GM11168 (cell line): ENCODE measurements at regions not wholly inside any gene's neighbourhood (a gene's known extent, or its start where the extent isn't known, plus 50 kb on each side); places are given as distances from the start of the nearest gene placed in this dataset.
"Not testable (repeated sequence)": the region's sequence is repeated elsewhere in the genome, so short reads cannot be mapped to it uniquely, and the experiment has no call there.

Source experiments
- in situ Hi-C: fragments of 300-500 bp; cut with MboI; formaldehyde crosslinking; loops from one replicate; pipeline ENCODE4 v1.12.0; 2022; ENCODE audit warnings: low sequenced_read_pairs; ENCODE audit not compliant: unreplicated experiment

GRCh38 chr19:29154163-29154562, 58.8 kb downstream of the UQCRFS1 start:
- in situ Hi-C loops: no loop called here

GRCh38 chr19:29145756-29146155, 67.2 kb downstream of the UQCRFS1 start:
- in situ Hi-C loops: no loop called here

GRCh38 chr19:29143183-29143582, 69.8 kb downstream of the UQCRFS1 start:
- in situ Hi-C loops: no loop called here

GRCh38 chr19:29139227-29139626, 73.7 kb downstream of the UQCRFS1 start:
- in situ Hi-C loops: no loop called here

- in situ Hi-C loops: not testable (repeated sequence)
These were observed 74.7 kb downstream of the UQCRFS1 start for GRCh38 chr19:29138206-29138605.

- in situ Hi-C loops: no loop called here
These were observed 81.5 kb downstream of the UQCRFS1 start for GRCh38 chr19:29131456-29131855.

GRCh38 chr19:29129148-29129547, 83.8 kb downstream of the UQCRFS1 start:
- in situ Hi-C loops: no loop called here

GRCh38 chr19:29128203-29128602, 84.7 kb downstream of the UQCRFS1 start:
- in situ Hi-C loops: no loop called here

- in situ Hi-C loops: no loop called here
These were observed 90.8 kb downstream of the UQCRFS1 start for GRCh38 chr19:29122185-29122584.

- in situ Hi-C loops: no loop called here
These were observed 91.3 kb downstream of the UQCRFS1 start for GRCh38 chr19:29121684-29122083.

GRCh38 chr19:29120466-29120865, 92.5 kb downstream of the UQCRFS1 start:
- in situ Hi-C loops: no loop called here

GRCh38 chr19:29119590-29119989, 93.4 kb downstream of the UQCRFS1 start:
- in situ Hi-C loops: no loop called here

- in situ Hi-C loops: no loop called here
These were observed 94.6 kb downstream of the UQCRFS1 start for GRCh38 chr19:29118389-29118788.

- in situ Hi-C loops: no loop called here
These were observed 95.0 kb downstream of the UQCRFS1 start for GRCh38 chr19:29117926-29118325.

GRCh38 chr19:29115181-29115580, 97.8 kb downstream of the UQCRFS1 start:
- in situ Hi-C loops: no loop called here

GRCh38 chr19:29113838-29114237, 99.1 kb downstream of the UQCRFS1 start:
- in situ Hi-C loops: no loop called here

GRCh38 chr19:29111576-29111975, 101.4 kb downstream of the UQCRFS1 start:
- in situ Hi-C loops: no loop called here

- in situ Hi-C loops: no loop called here
These were observed 105.1 kb downstream of the UQCRFS1 start for GRCh38 chr19:29107831-29108230.

- in situ Hi-C loops: no loop called here
These were observed 106.5 kb downstream of the UQCRFS1 start for GRCh38 chr19:29106346-29106885.

- in situ Hi-C loops: no loop called here
These were observed 107.2 kb downstream of the UQCRFS1 start for GRCh38 chr19:29105629-29106292.

GRCh38 chr19:29104605-29105241, 108.2 kb downstream of the UQCRFS1 start:
- in situ Hi-C loops: no loop called here
